ENCODE measurements at regions not wholly inside any gene's neighbourhood (a gene's known extent, or its start where the extent isn't known, plus 50 kb on each side); places are given as distances from the start of the nearest gene placed in this dataset.

DNA sequence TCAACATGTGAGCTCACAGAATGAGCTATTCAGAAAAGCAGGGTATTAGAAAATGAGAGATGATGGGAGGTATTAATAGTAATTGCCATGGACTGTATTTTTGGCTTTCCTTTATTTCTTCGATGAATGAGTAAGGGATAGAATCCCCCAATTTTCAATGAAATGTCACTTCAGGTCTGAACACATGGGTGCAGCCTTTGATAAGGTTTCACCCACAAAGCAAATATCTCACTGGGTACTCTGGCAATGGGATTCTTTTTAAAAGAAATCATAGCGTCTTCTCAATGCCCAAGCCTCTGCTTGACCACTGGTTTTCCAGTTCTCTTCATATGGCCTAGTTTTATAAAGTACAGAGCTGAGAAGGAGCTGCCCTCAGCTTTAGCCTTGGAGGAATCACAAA lies 610.5 kb upstream of the FANCL start:
- no peaks in the 10 kb centered on the region for H3K9me3 ChIP-seq (ENCODE audit: control insufficient read depth, low read depth, low read length)
- H3K4me1 ChIP-seq (ENCODE audit: control insufficient read depth, insufficient read depth, low read length): no peaks in the 10 kb centered on the region
- DNase-seq: no peak
- H3K27me3 ChIP-seq (ENCODE audit: control insufficient read depth, insufficient read depth, low read length): no peaks in the 10 kb centered on the region
- H3K4me3 ChIP-seq (ENCODE audit: low read length): no peak overlapping the region
- H3K27ac ChIP-seq (ENCODE audit: low read length): no peak overlapping the region
- WGBS (ENCODE audit: insufficient coverage, low lambda C conversion rate): 100% methylated on average over 1 of the region's 2 CpGs
- H3K36me3 ChIP-seq (ENCODE audit: control insufficient read depth, insufficient read depth, low read length): no peaks in the 10 kb centered on the region

- no peak overlapping the region for H3K27ac ChIP-seq (ENCODE audit: low read length)
- DNase-seq: no peak
- H3K27me3 ChIP-seq (ENCODE audit: control insufficient read depth, insufficient read depth, low read length): no peaks in the 10 kb centered on the region
- H3K4me1 ChIP-seq (ENCODE audit: control insufficient read depth, insufficient read depth, low read length): no peaks in the 10 kb centered on the region
- no peak overlapping the region for H3K4me3 ChIP-seq (ENCODE audit: low read length)
- no peaks in the 10 kb centered on the region for H3K36me3 ChIP-seq (ENCODE audit: control insufficient read depth, insufficient read depth, low read length)
- no CpG with 5 or more reads among the region's 3 CpGs for WGBS (ENCODE audit: insufficient coverage, low lambda C conversion rate)
- no peaks in the 10 kb centered on the region for H3K9me3 ChIP-seq (ENCODE audit: control insufficient read depth, low read depth, low read length)
These were observed 603.9 kb upstream of the FANCL start for GRCh38 chr2:58845011-58845410.

DNA sequence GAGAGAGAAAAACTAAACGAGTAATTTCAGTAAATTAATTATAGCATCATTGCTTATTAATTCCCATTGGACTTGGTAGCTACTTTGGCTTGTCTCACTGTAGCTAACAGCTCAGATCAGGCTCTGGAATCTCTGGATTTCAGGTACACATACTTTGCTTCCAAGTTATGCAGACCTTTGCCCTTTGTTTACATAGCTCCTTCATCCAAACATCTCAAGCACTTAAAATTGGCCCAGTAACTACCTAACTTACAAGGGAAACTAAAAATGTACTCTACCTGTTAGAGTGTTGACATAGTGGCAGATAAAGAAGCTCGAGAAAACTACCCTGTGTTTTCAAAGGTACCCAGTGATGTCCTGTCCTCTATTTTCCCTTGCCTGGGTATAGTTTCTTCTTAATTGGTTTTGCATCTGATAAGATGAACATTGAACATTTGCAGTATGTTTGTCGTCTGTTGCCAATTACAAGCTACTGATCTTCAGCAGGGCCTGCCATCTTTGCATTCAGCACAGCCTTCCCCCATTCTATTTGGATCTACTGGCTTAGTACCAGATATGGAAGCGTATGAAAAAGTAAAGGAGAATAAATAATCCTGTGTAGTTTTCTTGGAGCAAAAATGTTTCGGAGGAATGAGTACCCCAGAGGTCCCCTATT lies 601.5 kb upstream of the FANCL start:
- DNase-seq: no peak
- Histone ChIP-seq H3K4me1 (ENCODE audit: control insufficient read depth, insufficient read depth, low read length) (no peaks in the 10 kb centered on the region), H3K27ac (ENCODE audit: low read length) (no peak overlapping the region), H3K27me3 (ENCODE audit: control insufficient read depth, insufficient read depth, low read length) (no peaks in the 10 kb centered on the region), H3K9me3 (ENCODE audit: control insufficient read depth, low read depth, low read length) (no peaks in the 10 kb centered on the region), H3K4me3 (ENCODE audit: low read length) (no peak overlapping the region), H3K36me3 (ENCODE audit: control insufficient read depth, insufficient read depth, low read length) (no peaks in the 10 kb centered on the region)
- WGBS (ENCODE audit: insufficient coverage, low lambda C conversion rate): 70% methylated on average over 2 of the region's 5 CpGs

DNA sequence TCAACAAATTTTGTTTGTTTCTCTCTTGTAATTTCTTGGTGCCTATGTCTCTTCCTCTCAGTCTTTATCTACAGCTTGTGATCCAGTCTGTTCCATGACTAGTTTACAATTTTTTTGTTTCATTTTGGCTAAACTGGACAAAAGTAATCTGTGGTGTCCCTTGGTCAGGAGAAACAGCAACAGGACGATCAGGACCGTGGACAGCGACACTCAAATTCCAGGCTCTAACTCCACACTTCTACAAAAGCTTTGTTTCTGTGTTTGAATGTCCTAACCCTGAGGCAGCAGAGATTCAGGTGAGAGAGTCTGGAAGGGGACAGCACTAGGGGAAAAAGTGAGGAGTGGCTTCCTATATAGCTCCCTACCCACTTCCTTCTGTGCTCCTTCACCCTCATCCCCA lies 593.3 kb upstream of the FANCL start:
- WGBS (ENCODE audit: insufficient coverage, low lambda C conversion rate): no CpG with 5 or more reads among the region's 3 CpGs
- no peaks in the 10 kb centered on the region for H3K36me3 ChIP-seq (ENCODE audit: control insufficient read depth, insufficient read depth, low read length)
- H3K9me3 ChIP-seq (ENCODE audit: control insufficient read depth, low read depth, low read length): peaks cover 1% of the 10 kb centered on the region
- H3K27ac ChIP-seq (ENCODE audit: low read length): no peak overlapping the region
- no peak overlapping the region for H3K4me3 ChIP-seq (ENCODE audit: low read length)
- H3K27me3 ChIP-seq (ENCODE audit: control insufficient read depth, insufficient read depth, low read length): no peaks in the 10 kb centered on the region
- peak; percentile 3 to 9 for DNase-seq
- H3K4me1 ChIP-seq (ENCODE audit: control insufficient read depth, insufficient read depth, low read length): no peaks in the 10 kb centered on the region

DNA sequence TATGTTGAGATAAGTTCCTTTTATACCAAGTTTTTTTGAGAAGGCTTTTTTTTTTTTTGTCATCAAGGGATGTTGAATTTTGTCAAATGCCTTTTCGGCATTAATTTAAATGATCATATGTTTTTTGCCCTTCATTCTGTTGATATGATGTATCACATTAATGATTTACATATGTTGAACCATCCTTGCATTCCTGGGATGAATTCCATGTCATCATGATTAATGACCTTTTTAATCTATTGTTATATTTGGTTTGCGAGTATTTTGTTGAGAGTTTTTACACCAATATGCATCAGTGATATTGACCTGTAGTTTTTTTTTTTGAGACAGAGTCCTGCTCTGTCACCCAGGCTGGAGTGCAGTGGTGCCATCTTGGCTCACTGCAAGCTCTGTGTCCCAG lies 585.7 kb upstream of the FANCL start:
- no peaks in the 10 kb centered on the region for H3K27me3 ChIP-seq (ENCODE audit: control insufficient read depth, insufficient read depth, low read length)
- no peak overlapping the region for H3K4me3 ChIP-seq (ENCODE audit: low read length)
- H3K4me1 ChIP-seq (ENCODE audit: control insufficient read depth, insufficient read depth, low read length): no peaks in the 10 kb centered on the region
- no peak for DNase-seq
- H3K9me3 ChIP-seq (ENCODE audit: control insufficient read depth, low read depth, low read length): peaks cover 3% of the 10 kb centered on the region
- H3K36me3 ChIP-seq (ENCODE audit: control insufficient read depth, insufficient read depth, low read length): no peaks in the 10 kb centered on the region
- 100% methylated on average over 1 of the region's 2 CpGs for WGBS (ENCODE audit: insufficient coverage, low lambda C conversion rate)
- no peak overlapping the region for H3K27ac ChIP-seq (ENCODE audit: low read length)

DNA sequence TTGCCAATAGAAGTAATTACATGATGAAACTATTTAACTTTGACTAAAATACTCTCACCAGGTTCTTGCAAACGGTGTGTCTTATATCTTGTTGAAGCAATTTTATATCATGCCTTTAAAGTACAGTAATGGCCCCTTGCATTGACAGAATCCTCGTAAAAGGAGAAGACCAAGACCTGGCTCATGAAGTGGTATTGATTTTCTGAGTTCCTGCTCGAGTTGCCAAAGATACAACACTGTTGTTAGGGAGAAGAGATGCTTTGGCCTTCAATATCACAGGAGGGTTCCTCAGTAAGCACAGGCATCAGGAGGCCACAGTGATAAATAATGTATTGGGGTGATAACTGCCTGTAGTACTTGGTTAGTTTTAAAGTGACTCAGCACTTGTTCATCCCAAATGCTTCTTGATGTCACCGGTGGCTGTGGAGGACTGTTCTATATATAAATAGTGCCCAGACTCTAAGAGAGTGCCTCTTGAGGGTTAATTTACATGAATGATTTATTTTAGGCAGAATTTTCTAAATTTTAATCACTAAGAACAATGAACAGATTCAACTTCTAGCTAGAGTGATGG lies 571.7 kb upstream of the FANCL start:
- Histone ChIP-seq H3K4me1 (ENCODE audit: control insufficient read depth, insufficient read depth, low read length) (no peaks in the 10 kb centered on the region), H3K9me3 (ENCODE audit: control insufficient read depth, low read depth, low read length) (no peaks in the 10 kb centered on the region), H3K27ac (ENCODE audit: low read length) (no peak overlapping the region), H3K4me3 (ENCODE audit: low read length) (no peak overlapping the region), H3K27me3 (ENCODE audit: control insufficient read depth, insufficient read depth, low read length) (no peaks in the 10 kb centered on the region), H3K36me3 (ENCODE audit: control insufficient read depth, insufficient read depth, low read length) (no peaks in the 10 kb centered on the region)
- DNase-seq: no peak
- 90% methylated on average over 1 of the region's 4 CpGs for WGBS (ENCODE audit: insufficient coverage, low lambda C conversion rate)

DNA sequence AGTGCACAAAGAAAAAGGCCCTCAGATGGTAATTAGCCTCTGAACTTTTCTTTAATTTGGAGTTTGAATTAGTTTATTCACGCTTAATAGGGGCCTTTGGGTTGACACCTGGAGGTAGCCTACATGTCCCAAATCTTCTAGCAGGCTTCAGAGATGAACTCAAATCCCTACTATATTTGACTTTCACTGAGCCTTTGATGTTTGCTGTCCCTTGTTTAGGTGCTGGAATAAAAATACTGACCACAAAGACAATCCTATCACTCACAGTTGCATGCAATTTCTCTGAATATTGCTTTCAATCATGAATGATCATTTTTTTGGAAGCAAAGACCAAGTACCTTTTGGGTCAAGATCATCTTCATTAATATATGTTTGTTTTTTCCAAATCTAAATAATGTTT lies 564.0 kb upstream of the FANCL start:
- no peak overlapping the region for H3K4me3 ChIP-seq (ENCODE audit: low read length)
- no peak overlapping the region for H3K27ac ChIP-seq (ENCODE audit: low read length)
- no CpG with 5 or more reads among the region's 1 CpG for WGBS (ENCODE audit: insufficient coverage, low lambda C conversion rate)
- no peaks in the 10 kb centered on the region for H3K27me3 ChIP-seq (ENCODE audit: control insufficient read depth, insufficient read depth, low read length)
- H3K36me3 ChIP-seq (ENCODE audit: control insufficient read depth, insufficient read depth, low read length): no peaks in the 10 kb centered on the region
- H3K9me3 ChIP-seq (ENCODE audit: control insufficient read depth, low read depth, low read length): no peaks in the 10 kb centered on the region
- H3K4me1 ChIP-seq (ENCODE audit: control insufficient read depth, insufficient read depth, low read length): no peaks in the 10 kb centered on the region
- no peak for DNase-seq

DNA sequence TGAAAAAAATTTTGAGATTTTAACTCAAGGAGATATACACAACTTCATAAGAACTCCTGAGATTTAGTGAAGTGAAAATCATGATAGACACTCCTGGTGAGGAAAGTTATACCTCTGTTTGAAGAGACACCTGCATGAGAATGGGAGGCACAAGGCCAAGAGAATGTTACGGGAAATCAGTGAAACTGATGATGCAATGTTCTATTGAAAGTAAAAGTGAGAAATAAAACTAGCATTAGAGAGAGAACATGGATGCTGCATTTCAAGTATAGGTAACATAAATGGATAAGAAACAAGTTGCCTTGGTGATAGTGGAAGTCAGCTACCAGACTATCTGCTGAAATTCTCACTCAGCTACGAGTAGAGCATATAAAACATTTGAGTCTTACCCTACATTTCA lies 562.1 kb upstream of the FANCL start:
- Histone ChIP-seq H3K9me3 (ENCODE audit: control insufficient read depth, low read depth, low read length) (no peaks in the 10 kb centered on the region), H3K27ac (ENCODE audit: low read length) (no peak overlapping the region), H3K4me1 (ENCODE audit: control insufficient read depth, insufficient read depth, low read length) (no peaks in the 10 kb centered on the region), H3K27me3 (ENCODE audit: control insufficient read depth, insufficient read depth, low read length) (no peaks in the 10 kb centered on the region), H3K4me3 (ENCODE audit: low read length) (no peak overlapping the region), H3K36me3 (ENCODE audit: control insufficient read depth, insufficient read depth, low read length) (no peaks in the 10 kb centered on the region)
- DNase-seq: no peak
- 83% methylated on average over 2 of the region's 2 CpGs for WGBS (ENCODE audit: insufficient coverage, low lambda C conversion rate)

DNA sequence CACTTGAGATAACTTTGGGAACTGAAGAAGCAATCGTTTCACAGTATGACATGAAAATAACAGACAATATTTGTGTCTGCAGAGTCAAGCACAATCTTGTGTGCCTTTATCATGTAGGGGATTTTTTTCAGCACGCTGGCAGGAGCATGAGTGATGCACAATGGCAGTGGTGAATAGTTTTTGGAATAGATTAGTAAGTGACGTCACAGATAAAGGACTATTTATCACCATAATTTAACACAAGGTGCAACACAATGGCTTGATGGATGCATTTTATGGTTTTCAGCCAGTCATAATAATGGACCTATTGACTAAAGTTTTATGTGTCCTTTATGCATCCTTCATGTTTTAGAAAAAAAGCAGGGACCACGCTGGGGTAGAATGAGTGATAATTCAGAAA lies 559.8 kb upstream of the FANCL start:
- DNase-seq: no peak
- H3K36me3 ChIP-seq (ENCODE audit: control insufficient read depth, insufficient read depth, low read length): no peaks in the 10 kb centered on the region
- H3K4me1 ChIP-seq (ENCODE audit: control insufficient read depth, insufficient read depth, low read length): no peaks in the 10 kb centered on the region
- no peak overlapping the region for H3K4me3 ChIP-seq (ENCODE audit: low read length)
- H3K9me3 ChIP-seq (ENCODE audit: control insufficient read depth, low read depth, low read length): no peaks in the 10 kb centered on the region
- H3K27me3 ChIP-seq (ENCODE audit: control insufficient read depth, insufficient read depth, low read length): no peaks in the 10 kb centered on the region
- H3K27ac ChIP-seq (ENCODE audit: low read length): no peak overlapping the region
- no CpG with 5 or more reads among the region's 4 CpGs for whole genome bisulfite sequencing (ENCODE audit: insufficient coverage, low lambda C conversion rate)

DNA sequence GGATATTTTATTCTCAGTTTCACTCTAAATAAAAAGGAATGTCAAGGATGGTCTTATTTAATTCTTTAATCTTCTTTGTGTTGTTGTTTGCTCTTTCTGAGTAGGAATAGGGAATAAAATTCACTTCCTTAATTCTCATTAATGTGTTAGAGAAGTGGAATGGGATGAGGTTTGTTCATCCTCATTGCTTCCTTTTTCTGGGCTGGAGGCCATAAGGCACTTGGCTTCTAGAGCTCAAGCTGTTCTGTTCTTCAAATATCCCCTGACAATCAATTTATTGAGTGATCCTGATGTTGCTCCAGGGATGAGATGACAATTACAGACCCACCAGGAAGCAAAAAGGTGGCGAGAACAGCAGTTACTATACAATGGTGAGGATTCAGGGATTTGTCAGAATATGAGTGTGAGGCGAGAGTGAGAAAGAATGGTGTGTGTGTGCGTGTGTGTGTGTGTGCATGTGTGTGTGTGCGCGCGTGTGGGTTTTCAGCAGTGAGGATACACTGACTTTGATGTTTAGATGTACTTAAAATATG lies 557.6 kb upstream of the FANCL start:
- Histone ChIP-seq H3K36me3 (ENCODE audit: control insufficient read depth, insufficient read depth, low read length) (no peaks in the 10 kb centered on the region), H3K4me1 (ENCODE audit: control insufficient read depth, insufficient read depth, low read length) (no peaks in the 10 kb centered on the region), H3K27me3 (ENCODE audit: control insufficient read depth, insufficient read depth, low read length) (no peaks in the 10 kb centered on the region), H3K9me3 (ENCODE audit: control insufficient read depth, low read depth, low read length) (no peaks in the 10 kb centered on the region), H3K27ac (ENCODE audit: low read length) (no peak overlapping the region), H3K4me3 (ENCODE audit: low read length) (no peak overlapping the region)
- no CpG with 5 or more reads among the region's 6 CpGs for WGBS (ENCODE audit: insufficient coverage, low lambda C conversion rate)
- DNase-seq: no peak

Data from large intestine (tissue), 3 donors.